GM18907 (cell line): ENCODE measurements at regions not wholly inside any gene's neighbourhood (a gene's known extent, or its start where the extent isn't known, plus 50 kb on each side); places are given as distances from the start of the nearest gene placed in this dataset.
"Not testable (repeated sequence)": the region's sequence is repeated elsewhere in the genome, so short reads cannot be mapped to it uniquely, and the experiment has no call there.

Experiments
- ATAC-seq: cut with Tn5 transposase; IDR thresholded peaks from one replicate; pipeline ENCODE4 v1.9.1; 2021; ENCODE audit warnings: mild to moderate bottlenecking, moderate library complexity; ENCODE audit not compliant: unreplicated experiment

- ATAC-seq: no peak
Observed at GRCh38 chr13:33340631-33341030, 55.1 kb upstream of the STARD13 start.

GRCh38 chr13:33341861-33342452 is 56.4 kb upstream of the STARD13 start:
- no peak for ATAC-seq

- no peak for ATAC-seq
Observed at GRCh38 chr13:33345842-33346241, 60.3 kb upstream of the STARD13 start.

- no peak for ATAC-seq
Observed at GRCh38 chr13:33347861-33348260, 62.3 kb upstream of the STARD13 start.

- ATAC-seq: no peak
Observed at GRCh38 chr13:33348366-33348765, 62.8 kb upstream of the STARD13 start.

- ATAC-seq: no peak
Observed at GRCh38 chr13:33349288-33349985, 63.9 kb upstream of the STARD13 start.

- no peak for ATAC-seq
Observed at GRCh38 chr13:33349986-33350826, 64.7 kb upstream of the STARD13 start.

GRCh38 chr13:33351319-33351718 is 65.8 kb upstream of the STARD13 start:
- ATAC-seq: no peak

GRCh38 chr13:33352041-33352440 is 66.5 kb upstream of the STARD13 start:
- ATAC-seq: no peak

GRCh38 chr13:33352526-33352925 is 67.0 kb upstream of the STARD13 start:
- ATAC-seq: no peak

GRCh38 chr13:33353210-33353609 is 67.7 kb upstream of the STARD13 start:
- peak; percentile 61 for ATAC-seq

GRCh38 chr13:33353646-33354045 is 68.1 kb upstream of the STARD13 start:
- no peak for ATAC-seq

GRCh38 chr13:33355201-33355895 is 69.8 kb upstream of the STARD13 start:
- no peak for ATAC-seq

GRCh38 chr13:33358076-33358475 is 72.5 kb upstream of the STARD13 start:
- ATAC-seq: not testable (repeated sequence)

GRCh38 chr13:33362986-33363727 is 77.6 kb upstream of the STARD13 start:
- ATAC-seq: no peak

- no peak for ATAC-seq
Observed at GRCh38 chr13:33364192-33364591, 78.6 kb upstream of the STARD13 start.

- ATAC-seq: no peak
Observed at GRCh38 chr13:33366469-33367062, 81.0 kb upstream of the STARD13 start.

- no peak for ATAC-seq
Observed at GRCh38 chr13:33367171-33367895, 81.8 kb upstream of the STARD13 start.

GRCh38 chr13:33367926-33368325 is 82.4 kb upstream of the STARD13 start:
- peak; percentile 50 for ATAC-seq
